OCI-LY3 (cell line): ENCODE measurements at regions not wholly inside any gene's neighbourhood (a gene's known extent, or its start where the extent isn't known, plus 50 kb on each side); places are given as distances from the start of the nearest gene placed in this dataset.

Source experiments
- H2AFZ ChIP-seq: fragments of 200-600, 300-600 bp; shearing (Covaris generic); 2 replicates; pipeline ENCODE4 v1.6.0; 2014; ENCODE audit warnings: antibody characterized with exemption, low read depth, low read length
- H3K27ac ChIP-seq: fragments of 200-600, 300-600 bp; sonication (generic); 2 replicates; pipeline ENCODE4 v1.5.1; 2014; ENCODE audit warnings: mild to moderate bottlenecking, low read length, moderate library complexity, mixed read lengths
- H3K27me3 ChIP-seq: fragments of 200-600, 300-600 bp; sonication (generic); 2 replicates; pipeline ENCODE4 v1.6.1; 2014; ENCODE audit warnings: low read depth, low read length, mixed read lengths
- H3K36me3 ChIP-seq: fragments of 200-600, 300-600 bp; sonication (generic); replicated peaks from 2 replicates; pipeline ENCODE3; 2014; ENCODE audit warnings: low read depth, low read length, mixed read lengths
- H3K4me1 ChIP-seq: fragments of 300-600, 200-600 bp; sonication (generic); 2 replicates; pipeline ENCODE4 v1.6.1; 2014; ENCODE audit warnings: low read length, mixed read lengths
- H3K4me2 ChIP-seq: fragments of 200-600, 300-600 bp; sonication (generic); 2 replicates; pipeline ENCODE4 v1.6.1; 2014; ENCODE audit warnings: low read length, mixed read lengths
- H3K4me3 ChIP-seq: fragments of 300-600, 200-600 bp; sonication (generic); 2 replicates; pipeline ENCODE4 v1.5.1; 2014; ENCODE audit warnings: antibody characterized with exemption, mild to moderate bottlenecking, low read length, moderate library complexity
- H3K79me2 ChIP-seq: fragments of 300-600, 200-600 bp; shearing (Covaris generic); 2 replicates; pipeline ENCODE4 v1.6.1; 2014; ENCODE audit warnings: mild to moderate bottlenecking, low read length, mixed read lengths
- H3K9ac ChIP-seq: fragments of 300-600, 200-600 bp; shearing (Covaris generic); 2 replicates; pipeline ENCODE4 v1.6.0; 2014; ENCODE audit warnings: mild to moderate bottlenecking, low read length, moderate library complexity
- H3K9me3 ChIP-seq: fragments of 200-600, 300-600 bp; shearing (Covaris generic); 2 replicates; pipeline ENCODE4 v1.6.1; 2014; ENCODE audit warnings: low read length, mixed read lengths; ENCODE audit not compliant: insufficient read depth
- H4K20me1 ChIP-seq: fragments of 200-600, 300-600 bp; sonication (generic); 2 replicates; pipeline ENCODE4 v1.6.1; 2016; ENCODE audit warnings: low read length, mixed read lengths; ENCODE audit not compliant: insufficient read depth
- EZH2phosphoT487 ChIP-seq: fragments of 200-600 bp; shearing (Covaris generic); IDR thresholded peaks from 2 replicates; pipeline ENCODE4 v1.6.1; 2018; ENCODE audit warnings: antibody characterized with exemption, mixed run types, low read depth
- TF ChIP-seq, protein P1 (sequence below): fragments of 200-600, 300-600 bp; sonication (generic); IDR thresholded peaks from 2 replicates; pipeline ENCODE4 v1.5.1; 2014; ENCODE audit warnings: antibody characterized with exemption, low read length, low read depth

DNA sequence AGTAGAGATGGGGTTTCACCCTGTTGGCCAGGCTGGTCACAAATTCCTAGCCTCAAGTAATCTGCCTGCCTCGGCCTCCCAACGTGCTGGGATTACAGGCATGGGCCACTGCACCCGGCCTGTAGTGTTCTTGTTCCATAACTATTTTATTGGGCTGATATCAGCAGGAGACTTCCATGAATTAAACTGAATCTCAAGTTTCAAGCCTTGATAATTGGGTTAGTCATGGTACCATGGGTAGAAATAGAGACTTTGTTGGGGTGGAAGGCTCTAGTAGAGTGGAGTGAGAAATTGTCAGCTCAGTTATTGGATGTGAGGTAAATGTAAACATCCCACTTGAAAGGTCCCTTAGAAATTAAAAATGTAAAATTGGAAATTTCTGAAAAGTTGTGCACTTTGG is 419.1 kb downstream of the ADGRL2 start:
- no peaks in the 10 kb centered on the region for H3K36me3 ChIP-seq
- H2AFZ ChIP-seq = no peak overlapping the region
- no peaks in the 10 kb centered on the region for H4K20me1 ChIP-seq
- no peak overlapping the region for H3K27ac ChIP-seq
- TF ChIP-seq, protein P1, sequence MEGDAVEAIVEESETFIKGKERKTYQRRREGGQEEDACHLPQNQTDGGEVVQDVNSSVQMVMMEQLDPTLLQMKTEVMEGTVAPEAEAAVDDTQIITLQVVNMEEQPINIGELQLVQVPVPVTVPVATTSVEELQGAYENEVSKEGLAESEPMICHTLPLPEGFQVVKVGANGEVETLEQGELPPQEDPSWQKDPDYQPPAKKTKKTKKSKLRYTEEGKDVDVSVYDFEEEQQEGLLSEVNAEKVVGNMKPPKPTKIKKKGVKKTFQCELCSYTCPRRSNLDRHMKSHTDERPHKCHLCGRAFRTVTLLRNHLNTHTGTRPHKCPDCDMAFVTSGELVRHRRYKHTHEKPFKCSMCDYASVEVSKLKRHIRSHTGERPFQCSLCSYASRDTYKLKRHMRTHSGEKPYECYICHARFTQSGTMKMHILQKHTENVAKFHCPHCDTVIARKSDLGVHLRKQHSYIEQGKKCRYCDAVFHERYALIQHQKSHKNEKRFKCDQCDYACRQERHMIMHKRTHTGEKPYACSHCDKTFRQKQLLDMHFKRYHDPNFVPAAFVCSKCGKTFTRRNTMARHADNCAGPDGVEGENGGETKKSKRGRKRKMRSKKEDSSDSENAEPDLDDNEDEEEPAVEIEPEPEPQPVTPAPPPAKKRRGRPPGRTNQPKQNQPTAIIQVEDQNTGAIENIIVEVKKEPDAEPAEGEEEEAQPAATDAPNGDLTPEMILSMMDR = no peak
- TF ChIP-seq EZH2phosphoT487 = no peak
- H3K9me3 ChIP-seq = no peaks in the 10 kb centered on the region
- no peak overlapping the region for H3K4me3 ChIP-seq
- no peaks in the 10 kb centered on the region for H3K4me1 ChIP-seq
- H3K79me2 ChIP-seq = no peaks in the 10 kb centered on the region
- no peak overlapping the region for H3K4me2 ChIP-seq
- no peaks in the 10 kb centered on the region for H3K27me3 ChIP-seq
- H3K9ac ChIP-seq = no peak overlapping the region

DNA sequence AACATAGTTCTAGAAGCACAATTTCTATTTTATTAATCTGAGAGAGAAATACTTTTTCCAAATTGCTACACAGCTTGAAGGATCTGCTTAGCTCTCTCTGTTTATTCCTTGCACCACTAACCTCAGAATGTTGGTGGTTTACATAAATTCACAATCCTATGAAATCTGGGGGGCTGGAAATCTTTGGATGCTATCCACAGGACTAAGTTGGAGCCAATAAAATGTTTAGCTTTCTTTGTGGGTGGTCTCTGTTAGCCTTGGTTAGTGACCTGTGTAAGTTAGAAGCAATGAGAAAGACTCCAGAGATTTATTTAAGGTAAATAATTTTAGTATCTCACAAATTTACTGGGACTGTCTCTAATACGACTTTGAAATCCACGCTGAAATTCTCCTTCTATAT is 418.1 kb downstream of the ADGRL2 start:
- Histone ChIP-seq H3K9ac (no peak overlapping the region), H3K4me3 (no peak overlapping the region), H3K36me3 (no peaks in the 10 kb centered on the region), H4K20me1 (no peaks in the 10 kb centered on the region), H3K79me2 (no peaks in the 10 kb centered on the region), H3K27me3 (no peaks in the 10 kb centered on the region), H3K4me2 (no peak overlapping the region), H3K9me3 (no peaks in the 10 kb centered on the region), H3K27ac (no peak overlapping the region), H2AFZ (no peak overlapping the region), H3K4me1 (no peaks in the 10 kb centered on the region)
- no peak for TF ChIP-seq EZH2phosphoT487
- TF ChIP-seq, protein P1 = no peak

DNA sequence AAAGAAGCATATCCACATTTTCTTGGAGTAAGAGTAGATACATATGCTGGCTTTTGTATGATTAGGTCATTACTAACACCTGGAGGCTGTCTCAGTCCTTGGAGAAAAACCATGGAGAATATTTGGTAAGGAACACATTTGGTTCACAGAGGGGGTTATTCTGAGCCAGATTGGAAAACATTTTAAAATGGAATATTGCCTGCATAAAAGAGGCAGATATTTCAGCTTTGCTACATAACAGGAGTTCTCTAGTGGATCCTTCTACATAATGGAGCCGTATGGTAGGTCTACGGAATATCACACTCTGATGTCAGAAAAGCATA is 415.1 kb downstream of the ADGRL2 start:
- TF ChIP-seq, protein P1 = no peak
- TF ChIP-seq EZH2phosphoT487 = no peak
- Histone ChIP-seq H3K9me3 (no peaks in the 10 kb centered on the region), H3K27ac (no peak overlapping the region), H2AFZ (no peak overlapping the region), H3K36me3 (no peaks in the 10 kb centered on the region), H3K4me1 (no peaks in the 10 kb centered on the region), H3K4me3 (no peak overlapping the region), H3K79me2 (no peaks in the 10 kb centered on the region), H4K20me1 (no peaks in the 10 kb centered on the region), H3K4me2 (no peak overlapping the region), H3K9ac (no peak overlapping the region), H3K27me3 (no peaks in the 10 kb centered on the region)

DNA sequence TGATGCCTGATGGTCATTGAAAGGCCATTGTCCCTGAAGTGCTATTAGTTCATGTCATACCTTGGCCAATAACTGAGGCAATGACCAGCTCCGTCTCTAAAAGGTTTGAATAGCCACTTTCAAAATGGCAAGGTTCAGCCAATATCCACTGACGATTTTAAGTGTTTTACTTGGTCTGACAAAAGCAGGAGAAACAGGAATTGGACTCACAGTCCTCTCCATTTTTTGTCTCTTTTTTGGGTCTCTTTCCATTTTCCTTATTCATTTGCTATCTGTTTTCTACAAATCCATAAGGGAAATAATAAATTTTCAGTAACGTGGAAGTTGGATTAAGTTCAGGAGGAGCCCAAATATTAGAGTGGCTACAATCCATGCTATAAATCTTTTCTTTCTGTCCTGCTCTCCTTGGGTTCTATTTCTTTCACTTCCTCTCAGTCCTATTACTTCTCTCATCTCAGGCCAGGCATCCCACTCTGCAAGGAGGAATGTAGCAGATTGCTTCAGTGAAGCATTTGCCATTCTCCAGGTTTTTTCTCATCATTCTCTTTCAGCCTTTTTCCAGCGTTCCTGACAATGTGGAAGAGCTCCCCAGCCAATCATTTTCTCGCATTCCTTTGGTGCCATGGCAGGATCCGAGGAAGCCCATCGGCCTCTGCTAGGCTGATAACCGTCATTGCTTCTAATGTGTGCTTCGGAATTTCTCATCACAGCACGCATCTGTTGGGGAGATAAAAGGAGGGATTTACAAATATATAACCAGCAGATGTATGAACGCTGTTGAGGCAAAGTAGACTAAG is 414.5 kb downstream of the ADGRL2 start:
- H3K9me3 ChIP-seq = no peaks in the 10 kb centered on the region

More for the DNA sequence above, 414.5 kb downstream of the ADGRL2 start:
- Histone ChIP-seq H3K4me3 (no peak overlapping the region), H3K4me2 (no peak overlapping the region), H4K20me1 (no peaks in the 10 kb centered on the region), H3K27me3 (no peaks in the 10 kb centered on the region), H3K79me2 (no peaks in the 10 kb centered on the region), H3K27ac (no peak overlapping the region), H3K9ac (no peak overlapping the region), H3K36me3 (no peaks in the 10 kb centered on the region), H2AFZ (no peak overlapping the region), H3K4me1 (no peaks in the 10 kb centered on the region)
- TF ChIP-seq, protein P1 = no peak
